H9 (cell line): ENCODE measurements at regions not wholly inside any gene's neighbourhood (a gene's known extent, or its start where the extent isn't known, plus 50 kb on each side); places are given as distances from the start of the nearest gene placed in this dataset.

Experiments
- DNase-seq: peaks from one replicate; pipeline ENCODE4 v3.0.0-alpha.2; 2017
- H2AFZ ChIP-seq: one replicate; pipeline ENCODE4 v1.6.1; 2013; ENCODE audit warnings: mild to moderate bottlenecking, low read length, control low read depth, moderate library complexity
- H2AK5ac ChIP-seq: 2 replicates; pipeline ENCODE4 v1.6.1; 2013; ENCODE audit warnings: low read length, control low read depth, mixed read lengths; ENCODE audit not compliant: insufficient read length
- H2BK120ac ChIP-seq: one replicate; pipeline ENCODE4 v1.6.1; 2013; ENCODE audit warnings: low read depth, mild to moderate bottlenecking, low read length, control low read depth, inconsistent platforms; ENCODE audit not compliant: poor library complexity, severe bottlenecking
- H2BK12ac ChIP-seq: 2 replicates; pipeline ENCODE4 v1.6.1; 2013; ENCODE audit warnings: low read length, control low read depth, mixed read lengths, low read depth; ENCODE audit not compliant: insufficient read length
- H2BK15ac ChIP-seq: 2 replicates; pipeline ENCODE4 v1.6.1; 2013; ENCODE audit warnings: low read depth, low read length, control low read depth
- H2BK20ac ChIP-seq: one replicate; pipeline ENCODE4 v1.6.1; 2013; ENCODE audit warnings: low read depth, mild to moderate bottlenecking, low read length, control low read depth, inconsistent platforms; ENCODE audit not compliant: poor library complexity, severe bottlenecking
- H2BK5ac ChIP-seq: 2 replicates; pipeline ENCODE4 v1.6.1; 2013; ENCODE audit warnings: low read length, control low read depth, mixed read lengths; ENCODE audit not compliant: insufficient read length
- H3K14ac ChIP-seq: 2 replicates; pipeline ENCODE4 v1.6.1; 2013; ENCODE audit warnings: low read length, control low read depth; ENCODE audit not compliant: insufficient read depth
- H3K18ac ChIP-seq: 2 replicates; pipeline ENCODE4 v1.6.1; 2013; ENCODE audit warnings: low read depth, mild to moderate bottlenecking, mixed read lengths, low read length, control low read depth; ENCODE audit not compliant: insufficient read length
- H3K23ac ChIP-seq: 2 replicates; pipeline ENCODE4 v1.6.1; 2013; ENCODE audit warnings: low read length, control low read depth, mixed read lengths, low read depth; ENCODE audit not compliant: insufficient read length
- H3K23me2 ChIP-seq: 2 replicates; pipeline ENCODE4 v1.6.1; 2013; ENCODE audit warnings: low read depth, mild to moderate bottlenecking, mixed read lengths, low read length, control low read depth; ENCODE audit not compliant: insufficient read length, poor library complexity, severe bottlenecking
- H3K27ac ChIP-seq: 2 replicates; pipeline ENCODE4 v1.5.1; 2013; ENCODE audit warnings: low read length, control low read depth, mixed read lengths, low read depth; ENCODE audit not compliant: insufficient read length
- H3K27me3 ChIP-seq: 2 replicates; pipeline ENCODE4 v1.6.1; 2013; ENCODE audit warnings: low read length, control low read depth, inconsistent platforms; ENCODE audit not compliant: insufficient read depth
- H3K4ac ChIP-seq: 2 replicates; pipeline ENCODE4 v1.6.1; 2013; ENCODE audit warnings: low read depth, mild to moderate bottlenecking, control low read depth, inconsistent platforms, low read length, moderate library complexity
- H3K4me1 ChIP-seq: 2 replicates; pipeline ENCODE4 v1.6.1; 2013; ENCODE audit warnings: low read length, control low read depth, inconsistent platforms; ENCODE audit not compliant: insufficient read depth
- H3K4me2 ChIP-seq: 2 replicates; pipeline ENCODE4 v1.6.1; 2013; ENCODE audit warnings: low read length, control low read depth, mixed read lengths; ENCODE audit not compliant: insufficient read length, insufficient read depth
- H3K56ac ChIP-seq: 2 replicates; pipeline ENCODE4 v1.6.1; 2013; ENCODE audit warnings: low read depth, mild to moderate bottlenecking, mixed read lengths, low read length, control low read depth; ENCODE audit not compliant: insufficient read length
- H3K79me1 ChIP-seq: 2 replicates; pipeline ENCODE4 v1.6.1; 2013; ENCODE audit warnings: low read depth, mild to moderate bottlenecking, moderate library complexity, low read length, control low read depth, inconsistent platforms; ENCODE audit not compliant: insufficient read depth, poor library complexity, severe bottlenecking
- H3K79me2 ChIP-seq: 2 replicates; pipeline ENCODE4 v1.6.1; 2013; ENCODE audit warnings: low read length, control low read depth, inconsistent platforms; ENCODE audit not compliant: insufficient read depth
- H3K9ac ChIP-seq: 2 replicates; pipeline ENCODE4 v1.6.1; 2013; ENCODE audit warnings: low read length, control low read depth, mixed read lengths; ENCODE audit not compliant: insufficient read length; ENCODE audit errors: extremely low read depth
- H3K9me3 ChIP-seq: one replicate; pipeline ENCODE4 v1.6.1; 2013; ENCODE audit warnings: low read depth, low read length, inconsistent platforms; ENCODE audit not compliant: control insufficient read depth
- H3T11ph ChIP-seq: one replicate; pipeline ENCODE4 v1.6.1; 2013; ENCODE audit warnings: mild to moderate bottlenecking, low read length, control low read depth, inconsistent platforms
- H4K20me1 ChIP-seq: one replicate; pipeline ENCODE4 v1.6.1; 2013; ENCODE audit not compliant: control insufficient read depth, insufficient read length, insufficient read depth
- H4K5ac ChIP-seq: 2 replicates; pipeline ENCODE4 v1.6.1; 2013; ENCODE audit warnings: low read depth, mild to moderate bottlenecking, mixed read lengths, low read length, control low read depth; ENCODE audit not compliant: insufficient read length
- H4K8ac ChIP-seq: replicated peaks from 2 replicates; pipeline ENCODE4 v1.6.1; 2013; ENCODE audit warnings: low read length, control low read depth, mixed read lengths, low read depth; ENCODE audit not compliant: insufficient read length
- H4K91ac ChIP-seq: 2 replicates; pipeline ENCODE4 v1.6.1; 2013; ENCODE audit warnings: low read depth, mild to moderate bottlenecking, moderate library complexity, mixed read lengths, low read length, control low read depth; ENCODE audit not compliant: insufficient read length
- H3K27ac Mint-ChIP-seq, 3 experiments: 2 replicates in 2 of 3; 3 replicates in 1 of 3; pipeline ENCODE4 v1.8.0; 2020 to 2021; ENCODE audit warnings: mixed read lengths in 3 of 3, mild to moderate bottlenecking in 1 of 3, moderate library complexity in 1 of 3
- H3K27me3 Mint-ChIP-seq: 2 replicates; pipeline ENCODE4 v1.8.0; 2021; ENCODE audit warnings: low read depth, mild to moderate bottlenecking, moderate library complexity, mixed read lengths
- H3K36me3 Mint-ChIP-seq, 3 experiments: 2 replicates in 2 of 3; 3 replicates in 1 of 3; pipeline ENCODE4 v1.8.0; 2020 to 2021; ENCODE audit warnings: low read depth in 3 of 3, mixed read lengths in 3 of 3; ENCODE audit not compliant: insufficient read depth in 1 of 3
- H3K4me1 Mint-ChIP-seq, 2 experiments: 2 replicates each; pipeline ENCODE4 v1.8.0; 2020; ENCODE audit warnings: mixed read lengths in 2 of 2
- H3K4me3 Mint-ChIP-seq, 2 experiments: 2 replicates in 1 of 2; 3 replicates in 1 of 2; pipeline ENCODE4 v1.8.0; 2020 to 2021; ENCODE audit warnings: mild to moderate bottlenecking in 2 of 2, mixed read lengths in 2 of 2, moderate library complexity in 1 of 2
- H3K9me3 Mint-ChIP-seq, 2 experiments: 2 replicates in 1 of 2; 3 replicates in 1 of 2; pipeline ENCODE4 v1.8.0; 2020; ENCODE audit warnings: mild to moderate bottlenecking in 2 of 2, mixed read lengths in 2 of 2, moderate library complexity in 1 of 2
- CTCF ChIP-seq: fragments of 200-600 bp; sonication (generic); conservative IDR thresholded peaks from 3 replicates; pipeline ENCODE4 v1.8.0; 2021; ENCODE audit warnings: antibody characterized with exemption, mild to moderate bottlenecking
- WGBS: extraction: QIAGEN DNeasy Blood & Tissue Kit; methylation state at CpG from one replicate; pipeline ENCODE4 v1.1.7; 2013; ENCODE audit warnings: missing lambda C conversion rate, low lambda C conversion rate, mixed read lengths; ENCODE audit not compliant: insufficient read length; ENCODE audit errors: extremely low coverage; 5-methylcytosine and 5-hydroxymethylcytosine counted together

DNA sequence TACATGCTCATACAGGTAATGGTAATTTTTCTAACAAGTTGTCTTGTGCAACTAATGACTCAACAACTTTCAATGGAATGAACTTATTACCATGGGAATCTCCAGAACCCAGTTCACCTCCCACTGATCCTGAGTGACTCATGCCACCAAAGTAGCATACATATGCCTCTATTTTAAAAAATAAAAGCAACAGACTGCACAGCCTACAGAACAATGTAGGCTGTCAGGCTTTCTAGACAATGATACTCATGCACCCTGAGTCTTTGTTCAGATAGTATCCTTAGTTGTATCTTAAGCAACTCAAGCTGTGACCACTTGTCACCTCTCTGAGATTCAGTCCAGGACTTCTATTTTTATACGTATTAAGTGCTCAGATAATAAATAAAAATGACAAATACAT, 531.0 kb upstream of the SETBP1 start:
- Mint-ChIP-seq H3K4me3 (no peak overlapping the region), H3K9me3 (no peaks in the 10 kb centered on the region), H3K4me1 (no peaks in the 10 kb centered on the region), H3K36me3 (no peaks in the 10 kb centered on the region), H3K27me3 (no peaks in the 10 kb centered on the region), H3K27ac (no peak overlapping the region)
- Histone ChIP-seq H2BK5ac (no peak overlapping the region), H3T11ph (no peak overlapping the region), H3K79me2 (no peaks in the 10 kb centered on the region), H4K8ac (no peak overlapping the region), H3K4me1 (no peaks in the 10 kb centered on the region), H4K5ac (no peak overlapping the region), H3K79me1 (no peaks in the 10 kb centered on the region), H3K14ac (no peak overlapping the region), H3K23me2 (no peaks in the 10 kb centered on the region), H2BK120ac (no peak overlapping the region), H3K27ac (no peak overlapping the region), H2BK12ac (no peak overlapping the region), H2AFZ (no peak overlapping the region), H3K9ac (no peak overlapping the region), H2BK20ac (no peak overlapping the region), H3K4me2 (no peak overlapping the region), H2AK5ac (no peak overlapping the region), H4K20me1 (no peaks in the 10 kb centered on the region), H2BK15ac (no peak overlapping the region), H3K27me3 (no peaks in the 10 kb centered on the region), H3K56ac (no peak overlapping the region), H3K23ac (no peak overlapping the region), H3K9me3 (no peaks in the 10 kb centered on the region), H3K18ac (no peak overlapping the region), H3K4ac (no peak overlapping the region), H4K91ac (no peak overlapping the region)
- no CpG with 5 or more reads among the region's 1 CpG for WGBS
- TF ChIP-seq CTCF, result no peak
- DNase-seq, result no peak
